IPS-18a (cell line): ENCODE measurements at regions not wholly inside any gene's neighbourhood (a gene's known extent, or its start where the extent isn't known, plus 50 kb on each side); places are given as distances from the start of the nearest gene placed in this dataset.

Experiments used
- H3K27ac ChIP-seq: one replicate; pipeline ENCODE4 v1.5.1; 2013; ENCODE audit warnings: low read length
- H3K27me3 ChIP-seq: one replicate; pipeline ENCODE4 v1.6.1; 2013; ENCODE audit warnings: mild to moderate bottlenecking, low read length; ENCODE audit not compliant: control insufficient read depth, insufficient read depth
- H3K36me3 ChIP-seq: one replicate; pipeline ENCODE4 v1.6.1; 2013; ENCODE audit warnings: low read depth, low read length; ENCODE audit not compliant: control insufficient read depth
- H3K4me1 ChIP-seq: one replicate; pipeline ENCODE4 v1.6.1; 2013; ENCODE audit warnings: low read depth, low read length; ENCODE audit not compliant: control insufficient read depth
- H3K4me3 ChIP-seq: one replicate; pipeline ENCODE4 v1.5.1; 2013; ENCODE audit warnings: low read length
- H3K9ac ChIP-seq: one replicate; pipeline ENCODE4 v1.6.1; 2013; ENCODE audit warnings: mild to moderate bottlenecking, low read length, moderate library complexity
- H3K9me3 ChIP-seq: one replicate; pipeline ENCODE4 v1.6.1; 2013; ENCODE audit warnings: low read depth, low read length; ENCODE audit not compliant: control insufficient read depth

GRCh38 chr1:69292833-69293232, 274.9 kb upstream of the LRRC7 start:
- no peak overlapping the region for H3K9ac ChIP-seq
- no peaks in the 10 kb centered on the region for H3K9me3 ChIP-seq
- H3K4me3 ChIP-seq = no peak overlapping the region
- H3K4me1 ChIP-seq = no peaks in the 10 kb centered on the region
- H3K27ac ChIP-seq = no peak overlapping the region
- H3K27me3 ChIP-seq = no peaks in the 10 kb centered on the region
- no peaks in the 10 kb centered on the region for H3K36me3 ChIP-seq

DNA sequence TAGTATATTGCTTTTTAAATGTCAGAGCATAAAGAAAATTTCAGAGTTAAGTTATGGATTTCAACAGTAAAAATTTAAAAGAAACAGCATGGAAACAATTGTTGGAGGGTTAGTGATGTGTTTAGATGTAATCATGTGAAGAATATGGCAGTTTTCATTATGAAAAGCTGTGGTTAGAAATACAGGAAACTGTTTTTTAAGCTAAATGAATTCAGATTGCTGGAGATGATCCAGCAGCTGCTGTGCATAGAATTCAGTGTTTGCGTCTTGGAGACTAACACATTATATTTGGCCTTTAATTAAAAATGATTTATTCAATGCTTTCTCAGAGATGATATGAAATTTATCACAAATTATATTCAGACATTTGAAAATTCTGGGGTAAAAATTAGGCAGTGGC, 273.6 kb upstream of the LRRC7 start:
- Histone ChIP-seq H3K9ac (no peak overlapping the region), H3K27ac (no peak overlapping the region), H3K9me3 (no peaks in the 10 kb centered on the region), H3K36me3 (no peaks in the 10 kb centered on the region), H3K4me1 (no peaks in the 10 kb centered on the region), H3K27me3 (no peaks in the 10 kb centered on the region), H3K4me3 (no peak overlapping the region)

DNA sequence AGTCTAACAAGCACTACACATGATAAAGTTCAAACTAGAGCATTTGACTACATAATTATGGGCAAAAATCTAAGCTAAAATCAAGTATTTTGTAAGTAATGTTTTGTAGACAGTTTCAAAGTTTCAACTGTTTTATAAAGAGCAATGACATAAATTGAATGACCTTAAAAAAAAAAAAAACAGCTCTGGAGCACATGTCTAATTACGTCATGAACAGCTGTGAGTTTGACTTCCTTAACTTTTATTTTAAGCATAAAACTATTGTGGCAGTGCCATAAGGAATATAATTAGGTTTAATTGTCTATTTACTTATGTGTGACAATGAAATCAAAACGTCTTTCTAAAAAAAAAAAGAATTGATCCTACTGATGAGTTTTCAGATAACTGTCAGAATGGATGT, 272.5 kb upstream of the LRRC7 start:
- H3K9ac ChIP-seq = no peak overlapping the region
- no peak overlapping the region for H3K4me3 ChIP-seq
- H3K9me3 ChIP-seq = no peaks in the 10 kb centered on the region
- H3K36me3 ChIP-seq = no peaks in the 10 kb centered on the region
- no peaks in the 10 kb centered on the region for H3K4me1 ChIP-seq
- no peak overlapping the region for H3K27ac ChIP-seq
- H3K27me3 ChIP-seq = no peaks in the 10 kb centered on the region

- Histone ChIP-seq H3K9me3 (no peaks in the 10 kb centered on the region), H3K36me3 (no peaks in the 10 kb centered on the region), H3K27ac (no peak overlapping the region), H3K4me3 (no peak overlapping the region), H3K9ac (no peak overlapping the region), H3K27me3 (no peaks in the 10 kb centered on the region), H3K4me1 (no peaks in the 10 kb centered on the region)
Observed at GRCh38 chr1:69305621-69306020, 262.1 kb upstream of the LRRC7 start.

DNA sequence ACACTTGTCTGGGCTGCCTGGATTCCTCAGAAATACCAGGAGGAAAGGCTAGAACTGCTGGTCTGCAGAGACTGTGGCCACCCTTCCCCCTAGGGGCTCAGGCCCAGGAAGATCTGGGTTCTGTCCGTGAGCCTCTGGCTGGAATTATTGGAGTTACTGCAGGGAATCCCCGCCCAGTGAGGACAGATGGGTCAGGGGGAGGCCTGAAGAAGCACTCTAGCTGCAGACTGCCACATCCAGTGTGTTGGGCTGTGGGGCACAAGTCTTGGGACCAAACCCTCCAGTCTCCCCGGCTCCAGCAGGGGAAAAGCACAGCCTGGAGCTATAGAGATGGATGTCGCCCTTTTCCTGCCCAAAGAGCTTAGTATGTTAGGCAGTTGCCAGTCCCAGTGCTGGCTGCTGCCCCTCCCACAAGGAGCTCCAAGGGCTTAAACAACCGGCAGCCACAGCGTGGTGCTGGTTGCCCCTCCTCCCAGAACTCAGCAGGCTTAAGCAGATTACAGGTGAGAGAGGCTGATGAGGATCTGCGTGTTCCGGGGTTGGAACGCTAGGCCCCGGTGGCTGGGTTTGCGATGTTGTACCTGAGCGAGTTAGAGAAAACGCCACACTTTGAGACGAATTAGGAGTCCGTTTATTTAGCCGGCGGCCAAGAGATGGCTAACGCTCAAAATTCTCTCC, 255.5 kb upstream of the LRRC7 start:
- Histone ChIP-seq H3K4me3 (no peak overlapping the region), H3K27ac (no peak overlapping the region), H3K9me3 (no peaks in the 10 kb centered on the region), H3K36me3 (no peaks in the 10 kb centered on the region), H3K9ac (no peak overlapping the region), H3K4me1 (peaks cover 7% of the 10 kb centered on the region), H3K27me3 (no peaks in the 10 kb centered on the region)

DNA sequence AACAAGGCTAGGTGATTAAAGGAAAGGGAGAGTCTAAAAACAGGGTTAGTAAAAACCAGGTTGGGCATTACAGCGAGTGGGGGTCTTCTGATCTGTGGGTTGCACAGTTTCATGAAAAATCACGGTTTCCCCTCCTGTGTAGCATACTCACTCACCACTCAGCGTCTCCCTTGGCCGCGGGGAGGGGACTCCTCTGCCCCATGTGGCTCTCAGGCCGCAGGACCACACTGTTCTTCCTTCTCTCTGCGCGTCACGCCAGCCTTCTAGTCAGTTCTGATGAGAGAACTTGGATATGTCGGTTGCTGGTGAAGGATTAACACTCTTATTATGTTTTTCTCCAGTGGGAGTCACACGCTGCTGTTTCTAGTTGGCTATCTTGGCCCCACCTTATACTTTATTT, 254.6 kb upstream of the LRRC7 start:
- Histone ChIP-seq H3K9me3 (no peaks in the 10 kb centered on the region), H3K36me3 (no peaks in the 10 kb centered on the region), H3K4me1 (peaks cover 7% of the 10 kb centered on the region), H3K27ac (no peak overlapping the region), H3K27me3 (no peaks in the 10 kb centered on the region), H3K9ac (no peak overlapping the region), H3K4me3 (no peak overlapping the region)

DNA sequence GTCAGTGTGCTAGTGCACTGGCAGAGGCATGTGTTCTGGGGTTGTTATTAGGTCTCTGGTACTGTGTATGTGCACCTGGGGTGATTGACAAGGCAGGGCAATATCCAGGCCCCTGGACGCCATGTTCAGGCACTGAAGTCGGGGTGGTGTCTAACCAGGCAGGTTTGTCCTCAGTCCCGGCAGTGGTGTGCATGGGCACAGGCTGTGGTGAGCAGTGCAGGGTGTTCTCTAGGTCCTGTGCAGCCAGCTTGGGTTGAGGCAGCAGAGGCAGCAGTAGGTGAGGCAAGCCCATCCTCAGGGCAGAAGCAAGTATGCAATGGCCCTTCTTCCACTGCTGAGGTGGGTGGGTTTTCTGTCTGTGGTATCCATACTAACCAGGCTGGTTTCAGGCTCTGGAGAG, 252.3 kb upstream of the LRRC7 start:
- Histone ChIP-seq H3K36me3 (no peaks in the 10 kb centered on the region), H3K27me3 (no peaks in the 10 kb centered on the region), H3K9ac (no peak overlapping the region), H3K4me1 (peaks cover 7% of the 10 kb centered on the region), H3K9me3 (no peaks in the 10 kb centered on the region), H3K4me3 (no peak overlapping the region), H3K27ac (no peak overlapping the region)

- H3K36me3 ChIP-seq = no peaks in the 10 kb centered on the region
- H3K27me3 ChIP-seq = no peaks in the 10 kb centered on the region
- no peaks in the 10 kb centered on the region for H3K9me3 ChIP-seq
- H3K4me1 ChIP-seq = peaks cover 7% of the 10 kb centered on the region
- H3K27ac ChIP-seq = no peak overlapping the region
- H3K4me3 ChIP-seq = no peak overlapping the region
- no peak overlapping the region for H3K9ac ChIP-seq
Observed at GRCh38 chr1:69315823-69316222, 251.9 kb upstream of the LRRC7 start.

GRCh38 chr1:69319287-69319686, 248.4 kb upstream of the LRRC7 start:
- H3K4me3 ChIP-seq = no peak overlapping the region

GRCh38 chr1:69320757-69321211, 246.9 kb upstream of the LRRC7 start:
- no peak overlapping the region for H3K9ac ChIP-seq

More at GRCh38 chr1:69319287-69319686, 248.4 kb upstream of the LRRC7 start:
- Histone ChIP-seq H3K27ac (no peak overlapping the region), H3K4me1 (peaks cover 3% of the 10 kb centered on the region), H3K9me3 (no peaks in the 10 kb centered on the region), H3K36me3 (no peaks in the 10 kb centered on the region), H3K27me3 (no peaks in the 10 kb centered on the region), H3K9ac (no peak overlapping the region)

DNA sequence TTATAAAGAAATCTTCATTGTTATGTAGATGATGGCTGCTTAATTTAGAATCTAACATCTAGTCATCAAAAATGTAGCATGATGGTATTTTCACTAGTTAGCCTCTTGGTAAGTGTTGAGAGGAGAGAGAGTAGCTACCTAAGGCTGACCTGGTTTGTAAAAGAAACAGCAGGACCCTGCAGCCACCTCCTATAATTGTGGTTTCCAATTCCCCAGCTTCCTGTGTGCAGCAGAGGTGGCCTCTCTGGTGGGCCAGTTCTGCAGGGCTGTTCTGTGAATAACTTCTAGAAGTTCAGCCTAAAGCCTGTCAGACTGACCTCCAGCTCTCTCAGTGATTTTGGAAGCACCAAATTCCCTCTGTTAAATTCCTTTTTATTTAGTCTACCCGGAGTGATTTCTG, 246.4 kb upstream of the LRRC7 start:
- Histone ChIP-seq H3K4me1 (peaks cover 3% of the 10 kb centered on the region), H3K27ac (no peak overlapping the region), H3K36me3 (no peaks in the 10 kb centered on the region), H3K9ac (no peak overlapping the region), H3K4me3 (no peak overlapping the region), H3K27me3 (no peaks in the 10 kb centered on the region), H3K9me3 (no peaks in the 10 kb centered on the region)

More at GRCh38 chr1:69320757-69321211, 246.9 kb upstream of the LRRC7 start:
- Histone ChIP-seq H3K9me3 (no peaks in the 10 kb centered on the region), H3K27me3 (no peaks in the 10 kb centered on the region), H3K4me1 (peaks cover 3% of the 10 kb centered on the region), H3K4me3 (no peak overlapping the region), H3K27ac (no peak overlapping the region), H3K36me3 (no peaks in the 10 kb centered on the region)

- H3K36me3 ChIP-seq = no peaks in the 10 kb centered on the region
- H3K27ac ChIP-seq = no peak overlapping the region
- no peak overlapping the region for H3K4me3 ChIP-seq
- H3K27me3 ChIP-seq = no peaks in the 10 kb centered on the region
- H3K9ac ChIP-seq = no peak overlapping the region
- no peaks in the 10 kb centered on the region for H3K4me1 ChIP-seq
- no peaks in the 10 kb centered on the region for H3K9me3 ChIP-seq
Observed at GRCh38 chr1:69328186-69328585, 239.5 kb upstream of the LRRC7 start.
